Endothelial cell of umbilical vein (primary cell): ENCODE measurements at regions not wholly inside any gene's neighbourhood (a gene's known extent, or its start where the extent isn't known, plus 50 kb on each side); places are given as distances from the start of the nearest gene placed in this dataset.
"Not testable (repeated sequence)": the region's sequence is repeated elsewhere in the genome, so short reads cannot be mapped to it uniquely, and the experiment has no call there.

ENCODE experiments used
- CTCF ChIP-seq, 2 donors: IDR thresholded peaks; 1 replicate in 1 of 2; 2 replicates in 1 of 2; pipeline ENCODE4 v1.5.1; 2011; ENCODE audit warnings: low read length in 2 of 2, mild to moderate bottlenecking in 2 of 2, moderate library complexity in 2 of 2, control low read depth in 1 of 2, inconsistent platforms in 1 of 2, low read depth in 1 of 2; ENCODE audit not compliant: insufficient read depth in 1 of 2; ENCODE audit errors: extremely low read depth in 1 of 2
- EZH2 ChIP-seq: IDR thresholded peaks from 2 replicates; pipeline ENCODE4 v1.6.1; 2012; ENCODE audit warnings: borderline replicate concordance, low read depth, mild to moderate bottlenecking, moderate library complexity, low read length, inconsistent platforms; ENCODE audit not compliant: severe bottlenecking
- MYC ChIP-seq: IDR thresholded peaks from one replicate; pipeline ENCODE4 v1.6.1; 2011; ENCODE audit warnings: mild to moderate bottlenecking, low read depth, low read length
- POLR2A ChIP-seq: IDR thresholded peaks from 2 replicates; pipeline ENCODE4 v1.6.1; 2012; ENCODE audit warnings: low read depth, mild to moderate bottlenecking, control low read depth, low read length
- POLR2AphosphoS5 ChIP-seq: IDR thresholded peaks from 2 replicates; pipeline ENCODE4 v1.6.1; 2012; ENCODE audit warnings: low read depth, mild to moderate bottlenecking, control low read depth, low read length, moderate library complexity; ENCODE audit not compliant: insufficient read depth
- TF ChIP-seq, protein P1 (sequence below): IDR thresholded peaks from 2 replicates; pipeline ENCODE4 v1.6.1; 2011; ENCODE audit not compliant: insufficient read depth, insufficient read length

DNA sequence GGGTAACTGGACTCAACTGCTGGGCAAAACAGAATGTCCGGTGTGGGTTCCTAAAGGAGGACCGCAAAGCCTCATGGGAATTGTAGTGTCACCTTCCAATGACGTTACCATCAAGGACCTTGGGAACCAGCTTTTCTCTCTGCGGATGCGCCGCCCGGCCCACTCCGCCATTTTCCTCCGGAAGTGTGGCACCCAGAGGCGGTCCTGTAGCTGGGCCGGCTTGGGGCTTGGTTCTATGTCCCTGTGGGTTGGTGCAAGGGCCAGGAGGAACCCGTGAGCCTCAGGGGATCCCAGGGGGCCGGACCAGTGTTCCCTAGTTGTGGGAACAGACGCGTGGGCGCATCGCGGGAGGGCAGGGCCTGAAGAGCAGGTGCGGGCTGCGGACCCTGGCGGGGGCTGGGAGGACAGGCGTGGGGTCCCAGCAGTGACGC is 175.1 kb downstream of the CWH43 start:
- not testable (repeated sequence) for TF ChIP-seq CTCF (IDR thresholded peaks at IDR 0.05; ENCODE audit: extremely low read depth in 1 of 2, insufficient read depth in 1 of 2, low read depth in 1 of 2, low read length in 2 of 2); POLR2A; EZH2; MYC; POLR2AphosphoS5
- TF ChIP-seq, protein P1, sequence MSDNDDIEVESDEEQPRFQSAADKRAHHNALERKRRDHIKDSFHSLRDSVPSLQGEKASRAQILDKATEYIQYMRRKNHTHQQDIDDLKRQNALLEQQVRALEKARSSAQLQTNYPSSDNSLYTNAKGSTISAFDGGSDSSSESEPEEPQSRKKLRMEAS, result not testable (repeated sequence)
